Subcutaneous abdominal adipose tissue (tissue), 5 donors: ENCODE measurements at regions not wholly inside any gene's neighbourhood (a gene's known extent, or its start where the extent isn't known, plus 50 kb on each side); places are given as distances from the start of the nearest gene placed in this dataset.
"Not testable (repeated sequence)": the region's sequence is repeated elsewhere in the genome, so short reads cannot be mapped to it uniquely, and the experiment has no call there.

Experiments
- H3K27ac ChIP-seq: one replicate; pipeline ENCODE4 v1.7.0; 2013; ENCODE audit warnings: low read depth, mild to moderate bottlenecking, inconsistent platforms, low read length, moderate library complexity
- H3K27me3 ChIP-seq, 5 donors: one replicate each; pipeline ENCODE4 v1.7.0; 2013; ENCODE audit warnings: low read length in 5 of 5, inconsistent platforms in 1 of 5; ENCODE audit not compliant: control insufficient read depth in 5 of 5, insufficient read depth in 4 of 5
- H3K36me3 ChIP-seq, 5 donors: one replicate each; pipeline ENCODE4 v1.7.0; 2013; ENCODE audit warnings: low read length in 5 of 5; ENCODE audit not compliant: control insufficient read depth in 5 of 5, insufficient read depth in 5 of 5
- H3K4me1 ChIP-seq, 5 donors: one replicate each; pipeline ENCODE4 v1.7.0; 2013; ENCODE audit warnings: low read length in 5 of 5, mild to moderate bottlenecking in 3 of 5, moderate library complexity in 1 of 5; ENCODE audit not compliant: control insufficient read depth in 5 of 5, insufficient read depth in 5 of 5
- H3K4me3 ChIP-seq, 5 donors: one replicate each; pipeline ENCODE4 v1.7.0; 2013; ENCODE audit warnings: low read length in 5 of 5, low read depth in 1 of 5
- H3K9ac ChIP-seq, 5 donors: one replicate each; pipeline ENCODE4 v1.7.0; 2013; ENCODE audit warnings: low read length in 5 of 5, mild to moderate bottlenecking in 4 of 5, moderate library complexity in 3 of 5
- H3K9me3 ChIP-seq, 5 donors: one replicate each; pipeline ENCODE4 v1.7.0; 2013; ENCODE audit warnings: low read length in 5 of 5; ENCODE audit not compliant: control insufficient read depth in 5 of 5
- donor health status: healthy.
- donor health status: healthy.
- donor health status: healthy.
- donor health status: healthy.
- donor health status: healthy.

DNA sequence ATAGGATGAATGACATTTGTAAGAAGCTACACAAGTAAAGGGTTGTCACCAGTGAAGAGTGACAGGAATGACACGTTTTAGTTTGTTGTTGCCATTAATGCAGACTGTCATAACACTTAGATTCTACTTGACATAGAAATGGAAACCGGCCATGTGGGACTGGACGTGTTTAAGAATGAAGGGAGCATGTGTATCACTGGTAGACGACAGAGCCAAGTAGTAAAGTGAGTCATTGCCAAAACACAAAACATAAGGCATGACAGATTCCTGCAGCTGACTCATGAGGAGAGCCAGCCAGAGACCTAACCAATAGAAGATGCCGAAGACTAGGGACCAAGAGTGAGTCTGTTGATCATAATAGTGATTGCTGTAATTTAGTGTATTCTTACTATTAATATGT is 106.2 kb upstream of the PLAAT1 start:
- Histone ChIP-seq H3K9me3 (no peaks in the 10 kb centered on the region), H3K36me3 (no peaks in the 10 kb centered on the region), H3K4me3 (no peak overlapping the region), H3K4me1 (peaks cover 0 to 6% (median 0%) of the 10 kb centered on the region in 5 donors), H3K9ac (no peak overlapping the region), H3K27me3 (peaks cover 0 to 4% (median 0%) of the 10 kb centered on the region in 5 donors), H3K27ac (no peak overlapping the region)

DNA sequence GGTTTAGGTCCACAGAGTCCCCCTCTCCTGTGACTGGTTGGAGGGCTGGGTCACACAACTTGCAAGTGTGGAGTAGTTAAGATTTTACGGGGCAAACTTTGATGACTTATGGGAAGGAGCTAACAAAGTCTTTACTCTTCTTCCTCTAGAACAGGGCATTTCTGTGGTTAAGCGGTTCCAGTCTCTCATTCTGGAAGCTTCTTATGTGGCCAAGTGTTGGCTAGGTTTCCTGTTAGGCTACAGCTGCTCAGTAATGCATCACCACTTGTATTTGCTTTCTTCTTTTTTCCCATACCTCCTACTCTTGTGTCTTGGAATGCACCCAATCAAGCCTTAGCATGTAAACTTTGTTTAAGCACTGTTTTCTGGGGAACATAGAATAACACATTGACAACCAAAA is 100.6 kb upstream of the PLAAT1 start:
- Histone ChIP-seq H3K27ac (no peak overlapping the region), H3K36me3 (no peaks in the 10 kb centered on the region), H3K9ac (no peak overlapping the region), H3K27me3 (no peaks in the 10 kb centered on the region), H3K4me3 (no peak overlapping the region), H3K4me1 (no peaks in the 10 kb centered on the region), H3K9me3 (no peaks in the 10 kb centered on the region)

DNA sequence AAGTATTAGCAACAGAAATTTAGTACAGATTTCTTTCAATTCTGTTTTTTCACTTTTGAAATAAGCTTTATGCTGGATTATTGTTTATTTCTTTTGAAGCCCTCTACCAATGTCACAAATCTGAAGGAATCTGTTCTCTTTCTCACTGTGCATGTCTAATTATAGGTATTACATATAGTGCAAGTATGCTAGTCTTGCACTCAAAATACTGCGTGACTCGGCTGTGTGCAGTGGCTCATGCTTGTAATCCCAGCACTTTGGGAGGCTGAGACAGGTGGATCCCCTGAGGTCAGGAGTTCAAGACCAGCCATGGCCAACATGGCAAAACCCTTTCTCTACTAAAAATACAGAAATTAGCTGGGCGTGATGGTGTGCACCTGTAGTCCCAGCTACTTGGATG is 95.8 kb upstream of the PLAAT1 start:
- Histone ChIP-seq H3K27ac (no peak overlapping the region), H3K4me3 (no peak overlapping the region), H3K36me3 (no peaks in the 10 kb centered on the region), H3K27me3 (no peaks in the 10 kb centered on the region), H3K4me1 (peaks cover 0 to 15% (median 7%) of the 10 kb centered on the region in 5 donors), H3K9me3 (no peaks in the 10 kb centered on the region), H3K9ac (no peak overlapping the region)

DNA sequence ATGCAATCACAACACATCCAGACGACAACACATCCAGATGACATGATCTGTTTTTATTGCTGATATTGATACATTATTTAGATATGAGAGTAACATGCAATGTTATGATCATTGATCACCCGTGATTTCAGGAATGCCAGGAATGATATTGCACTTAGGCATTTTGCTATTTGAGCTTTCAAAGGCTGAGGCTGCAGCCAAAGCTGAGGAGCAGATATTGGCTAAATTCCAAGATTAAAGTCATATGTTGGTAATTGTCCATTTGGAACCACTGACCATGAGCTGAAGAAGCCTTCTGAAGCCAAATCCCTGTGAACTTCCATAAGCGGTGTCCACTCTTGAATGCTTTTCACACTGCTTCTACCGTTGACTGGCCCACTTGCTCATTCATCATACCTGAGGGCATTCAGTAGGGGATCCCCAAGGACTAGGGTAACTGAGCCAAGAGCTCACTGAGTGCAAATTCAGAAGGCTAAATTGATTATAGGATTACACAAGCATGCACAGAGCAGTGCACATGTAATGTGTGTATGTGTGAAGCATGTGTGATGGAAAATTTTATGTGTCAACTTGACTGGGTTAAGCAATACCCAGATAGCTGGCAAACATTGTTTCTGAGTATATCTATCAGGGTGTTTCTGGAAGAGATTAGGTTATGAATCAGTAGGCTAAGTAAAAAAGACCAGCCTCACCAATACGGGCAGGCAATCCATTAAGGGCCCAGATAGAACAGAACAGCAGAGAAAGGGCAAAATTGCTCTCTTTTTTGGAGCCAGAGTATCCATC is 92.1 kb upstream of the PLAAT1 start:
- H3K36me3 ChIP-seq = no peaks in the 10 kb centered on the region
- no peaks in the 10 kb centered on the region for H3K9me3 ChIP-seq
- peaks cover 0 to 15% (median 7%) of the 10 kb centered on the region in 5 donors for H3K4me1 ChIP-seq
- no peak overlapping the region for H3K9ac ChIP-seq
- peak overlapping the region; percentile 13 for H3K27ac ChIP-seq
- no peaks in the 10 kb centered on the region for H3K27me3 ChIP-seq
- no peak overlapping the region for H3K4me3 ChIP-seq

DNA sequence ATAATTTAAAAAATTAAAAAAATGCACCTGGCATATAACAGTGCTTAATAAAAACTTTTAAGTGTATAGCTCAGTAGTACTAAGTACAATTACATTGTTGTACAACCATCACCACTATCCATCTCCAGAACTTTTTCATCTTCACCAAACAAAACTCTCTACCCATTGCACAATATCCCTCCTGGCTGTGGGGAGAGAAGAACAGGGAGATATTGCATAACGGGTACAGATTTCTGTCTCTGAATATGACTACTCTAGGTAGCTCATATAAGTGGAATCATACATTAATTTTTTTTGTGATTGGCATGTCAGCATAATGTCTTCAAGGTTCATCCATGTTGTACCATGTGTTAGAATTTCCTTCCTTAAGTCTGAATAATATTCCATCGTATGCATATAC is 91.0 kb upstream of the PLAAT1 start:
- H3K9me3 ChIP-seq = no peaks in the 10 kb centered on the region
- peaks cover 0 to 15% (median 7%) of the 10 kb centered on the region in 5 donors for H3K4me1 ChIP-seq
- no peaks in the 10 kb centered on the region for H3K27me3 ChIP-seq
- no peak overlapping the region for H3K27ac ChIP-seq
- no peak overlapping the region for H3K4me3 ChIP-seq
- no peaks in the 10 kb centered on the region for H3K36me3 ChIP-seq
- H3K9ac ChIP-seq = no peak overlapping the region

DNA sequence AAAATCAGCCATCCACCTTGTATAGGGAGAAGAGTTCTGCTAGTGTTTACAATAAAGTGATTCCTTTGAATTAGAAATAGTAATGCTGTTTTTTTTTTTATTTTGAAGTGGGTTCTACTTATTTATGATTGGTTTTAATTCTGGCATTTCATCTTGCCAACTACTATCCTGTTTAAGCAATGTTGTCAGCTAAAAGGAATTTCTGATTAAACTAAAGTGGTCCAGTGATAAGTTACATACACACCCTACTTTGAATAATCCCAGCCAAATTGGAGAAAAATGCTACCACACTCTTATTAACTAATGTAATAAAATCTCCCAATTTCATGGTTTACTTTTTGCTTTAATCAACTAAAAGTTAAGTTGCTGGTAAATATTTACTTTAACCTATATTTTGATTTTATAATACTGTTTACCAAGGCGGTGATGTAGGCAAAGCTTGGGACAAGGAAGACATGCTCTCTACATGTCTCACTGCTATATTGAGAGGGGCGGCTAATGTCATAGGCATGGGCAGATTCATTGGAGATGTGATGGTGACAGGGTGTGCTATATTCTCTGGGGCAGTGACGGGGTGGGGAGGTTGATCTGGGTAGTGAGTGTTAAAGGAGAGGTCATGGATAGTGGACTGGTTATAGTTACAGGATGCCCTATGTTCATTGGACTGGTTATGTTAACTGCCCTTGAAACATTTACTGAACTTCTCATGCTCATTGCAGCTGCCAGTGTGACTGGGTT is 85.8 kb upstream of the PLAAT1 start:
- not testable (repeated sequence) for H3K9ac ChIP-seq, H3K36me3 ChIP-seq, H3K9me3 ChIP-seq, H3K4me3 ChIP-seq, H3K27ac ChIP-seq, H3K4me1 ChIP-seq, H3K27me3 ChIP-seq

DNA sequence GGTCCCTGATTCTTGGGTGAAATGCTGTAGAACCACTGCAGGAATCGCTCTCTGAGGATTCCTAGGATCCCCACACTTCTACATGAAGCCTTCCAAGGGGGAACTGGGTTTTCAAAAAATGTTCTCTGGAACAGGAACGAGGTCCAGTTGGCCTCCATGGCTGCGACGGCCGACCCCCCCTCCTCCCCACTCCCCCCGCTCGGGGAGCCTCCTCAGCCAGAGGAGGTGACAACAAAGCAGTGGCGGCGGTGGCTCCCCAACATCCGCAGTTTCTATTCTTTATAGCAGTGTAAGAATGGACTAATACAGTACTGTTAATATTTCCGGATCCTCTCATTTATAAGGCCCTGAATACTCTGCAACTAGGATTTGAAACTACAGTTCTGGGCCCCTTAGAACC is 84.0 kb upstream of the PLAAT1 start:
- Histone ChIP-seq H3K4me3 (no peak overlapping the region), H3K27ac (no peak overlapping the region), H3K9me3 (no peaks in the 10 kb centered on the region), H3K36me3 (no peaks in the 10 kb centered on the region), H3K4me1 (no peaks in the 10 kb centered on the region), H3K9ac (no peak overlapping the region), H3K27me3 (no peaks in the 10 kb centered on the region)

DNA sequence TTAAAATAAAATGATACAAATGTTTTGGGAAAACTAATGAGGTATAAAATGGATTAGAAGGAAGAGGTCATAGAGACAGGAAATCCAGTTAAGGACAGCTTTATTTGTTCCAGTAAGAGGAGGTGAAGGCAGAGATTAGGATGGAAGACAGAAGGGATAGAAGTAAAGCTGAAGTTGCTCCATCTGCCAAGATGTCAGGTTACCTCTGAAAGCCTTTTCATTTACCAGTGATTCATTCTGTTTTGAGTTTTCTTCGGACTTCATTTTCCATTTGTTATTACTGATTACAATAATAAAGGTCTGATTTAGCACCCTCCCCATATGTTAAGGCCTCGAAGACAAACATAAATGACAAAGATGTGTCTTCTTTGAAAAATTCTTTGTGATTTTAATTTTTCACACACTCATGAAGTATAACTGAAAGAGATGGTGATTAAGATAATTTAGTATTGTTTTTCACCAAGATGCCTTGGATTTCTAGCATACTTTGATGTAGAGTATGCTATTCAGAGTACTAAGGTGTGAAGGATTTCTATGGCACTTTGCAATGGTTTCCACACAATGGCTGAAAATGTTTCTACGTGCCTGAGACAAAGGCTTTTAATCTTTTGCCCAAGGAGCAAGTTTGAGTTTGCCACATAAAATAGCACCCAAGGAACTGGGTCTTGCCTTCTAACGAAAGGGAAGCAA is 75.4 kb upstream of the PLAAT1 start:
- Histone ChIP-seq H3K9ac (no peak overlapping the region), H3K4me1 (no peaks in the 10 kb centered on the region), H3K9me3 (no peaks in the 10 kb centered on the region), H3K4me3 (no peak overlapping the region), H3K27me3 (peaks cover 0 to 6% (median 0%) of the 10 kb centered on the region in 5 donors), H3K27ac (no peak overlapping the region), H3K36me3 (no peaks in the 10 kb centered on the region)

DNA sequence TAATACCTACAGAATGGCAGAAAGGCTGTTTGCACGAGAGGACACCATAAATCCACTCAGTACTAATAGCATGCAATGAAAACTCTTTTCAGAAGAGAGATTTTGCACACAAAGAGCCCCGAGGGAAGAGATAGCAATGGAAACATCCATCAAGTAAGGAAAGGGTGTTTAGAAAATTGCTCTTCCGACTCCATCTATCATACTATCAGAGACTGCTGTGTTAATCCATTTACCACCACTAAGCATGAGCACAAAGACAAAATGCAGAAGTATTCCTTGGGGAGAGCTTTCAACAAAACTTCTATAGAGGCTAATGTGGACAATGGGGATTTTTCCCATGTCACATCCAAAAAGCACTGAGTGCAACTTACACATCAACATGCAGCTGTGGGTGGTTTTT is 72.1 kb upstream of the PLAAT1 start:
- no peaks in the 10 kb centered on the region for H3K4me1 ChIP-seq
- no peak overlapping the region for H3K9ac ChIP-seq
- H3K36me3 ChIP-seq = no peaks in the 10 kb centered on the region
- H3K27me3 ChIP-seq = peaks cover 0 to 6% (median 0%) of the 10 kb centered on the region in 5 donors
- no peak overlapping the region for H3K4me3 ChIP-seq
- H3K9me3 ChIP-seq = no peaks in the 10 kb centered on the region
- H3K27ac ChIP-seq = no peak overlapping the region

DNA sequence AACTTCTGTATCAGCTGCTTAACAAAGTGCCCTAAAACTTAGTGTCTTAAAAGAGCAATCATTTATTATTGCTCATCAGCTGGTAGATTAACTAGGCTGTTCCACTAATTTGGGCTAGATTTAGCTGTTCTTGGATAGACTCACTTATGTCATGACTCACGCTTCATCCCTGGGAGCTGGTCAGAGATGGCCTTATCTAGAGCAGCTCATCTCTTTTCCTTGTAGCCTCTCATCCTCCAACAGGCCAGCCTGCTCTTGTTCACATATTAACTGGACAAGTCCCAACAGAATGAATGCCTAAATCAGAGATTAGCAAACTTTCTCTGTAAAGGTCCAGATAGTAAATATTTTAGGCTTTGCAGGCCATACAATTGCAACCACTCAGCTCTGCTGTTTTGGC is 66.9 kb upstream of the PLAAT1 start:
- Histone ChIP-seq H3K9ac (no peak overlapping the region), H3K4me3 (no peak overlapping the region), H3K4me1 (no peaks in the 10 kb centered on the region), H3K27me3 (peaks cover 0 to 1% (median 0%) of the 10 kb centered on the region in 5 donors), H3K36me3 (no peaks in the 10 kb centered on the region), H3K9me3 (no peaks in the 10 kb centered on the region), H3K27ac (no peak overlapping the region)
